GM21390 (cell line): ENCODE measurements at regions not wholly inside any gene's neighbourhood (a gene's known extent, or its start where the extent isn't known, plus 50 kb on each side); places are given as distances from the start of the nearest gene placed in this dataset.
"Not testable (repeated sequence)": the region's sequence is repeated elsewhere in the genome, so short reads cannot be mapped to it uniquely, and the experiment has no call there.

Experiments
- ATAC-seq: cut with Tn5 transposase; IDR thresholded peaks from one replicate; pipeline ENCODE4 v1.9.1; 2021; ENCODE audit not compliant: unreplicated experiment

DNA sequence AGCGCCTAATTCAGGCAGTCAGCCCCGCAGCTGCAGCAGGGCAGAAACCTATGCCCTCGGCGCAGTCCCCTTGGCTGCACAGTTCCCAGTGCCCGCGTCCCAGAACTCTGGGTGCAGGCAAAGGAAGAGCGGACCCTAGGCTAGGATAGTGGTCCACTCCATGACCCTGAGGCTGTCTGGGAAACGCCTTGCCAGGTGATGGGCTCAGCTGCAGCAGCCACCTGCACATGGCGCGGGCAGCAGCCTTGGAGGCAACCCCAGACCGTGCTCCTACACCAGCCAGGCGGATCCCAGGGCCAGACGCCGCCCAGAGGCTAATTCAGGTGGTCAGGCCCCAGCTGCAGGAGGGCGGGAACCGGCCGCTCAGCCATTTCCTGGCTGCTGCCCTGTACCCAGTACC lies 83.0 kb downstream of the POTEC start:
- ATAC-seq: not testable (repeated sequence)

DNA sequence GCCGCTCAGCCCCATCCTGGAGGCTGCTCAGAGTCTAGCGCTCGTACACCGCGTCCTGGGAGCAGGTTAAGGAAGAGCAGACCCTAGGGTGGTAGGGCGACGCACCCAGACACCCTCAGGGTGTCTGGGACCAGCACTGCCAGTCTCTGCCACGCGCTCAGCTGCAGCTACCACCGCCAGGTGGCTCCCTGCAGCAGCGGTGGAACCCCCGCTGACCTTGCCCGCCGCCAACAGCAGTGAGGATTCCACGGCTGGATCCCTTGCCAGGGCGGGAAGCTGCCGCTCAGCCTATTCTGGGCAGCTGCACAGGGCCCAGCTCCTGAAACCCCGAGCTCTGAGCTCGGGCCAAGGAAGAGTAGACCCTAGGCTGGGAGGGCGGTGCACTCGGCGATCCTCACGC lies 83.6 kb downstream of the POTEC start:
- not testable (repeated sequence) for ATAC-seq

DNA sequence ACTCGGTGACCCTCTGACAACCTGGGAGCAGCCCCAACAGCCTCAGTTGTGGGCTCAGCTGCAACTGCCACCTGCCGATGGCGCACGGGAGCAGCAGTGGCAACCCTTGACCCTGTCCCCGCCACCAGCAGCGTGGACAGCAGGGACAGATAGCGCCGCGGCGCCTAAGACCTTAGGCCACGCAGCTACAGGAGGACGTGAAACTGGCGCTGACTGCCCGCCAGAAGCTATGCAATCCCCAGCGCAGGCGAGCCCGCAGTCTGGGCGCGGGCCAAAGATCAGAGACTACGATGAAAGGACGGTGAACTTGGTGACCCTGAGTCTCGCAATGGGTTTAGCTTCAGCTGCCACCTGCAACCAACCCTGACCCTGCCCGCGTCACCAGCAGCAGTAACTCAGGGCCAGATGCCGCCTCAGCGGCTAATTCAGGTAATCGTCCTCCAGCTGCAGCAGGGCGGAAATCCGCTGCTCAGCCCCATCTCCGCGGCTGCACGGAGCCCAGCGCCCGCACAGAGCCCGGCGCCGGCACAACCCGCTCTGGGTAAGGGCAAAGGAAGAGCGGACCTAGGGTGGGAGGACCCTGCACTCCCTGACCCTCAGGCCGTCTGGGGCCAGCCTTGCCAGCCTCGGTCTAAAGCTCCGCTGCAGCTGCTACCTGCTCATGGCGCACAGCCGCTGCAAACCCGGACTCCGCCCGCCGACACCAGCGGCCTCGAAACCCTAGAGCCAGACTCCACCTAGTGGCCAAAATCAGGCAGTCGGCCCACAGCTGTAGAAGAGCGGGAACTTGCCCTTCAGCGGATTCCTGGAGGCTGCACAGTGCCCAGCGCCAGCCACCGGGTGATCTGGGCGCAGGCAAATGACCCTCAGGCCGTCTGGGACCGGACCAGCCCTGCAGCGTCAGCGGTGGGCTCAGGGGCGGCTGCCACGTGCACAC lies 85.1 kb downstream of the POTEC start:
- not testable (repeated sequence) for ATAC-seq

DNA sequence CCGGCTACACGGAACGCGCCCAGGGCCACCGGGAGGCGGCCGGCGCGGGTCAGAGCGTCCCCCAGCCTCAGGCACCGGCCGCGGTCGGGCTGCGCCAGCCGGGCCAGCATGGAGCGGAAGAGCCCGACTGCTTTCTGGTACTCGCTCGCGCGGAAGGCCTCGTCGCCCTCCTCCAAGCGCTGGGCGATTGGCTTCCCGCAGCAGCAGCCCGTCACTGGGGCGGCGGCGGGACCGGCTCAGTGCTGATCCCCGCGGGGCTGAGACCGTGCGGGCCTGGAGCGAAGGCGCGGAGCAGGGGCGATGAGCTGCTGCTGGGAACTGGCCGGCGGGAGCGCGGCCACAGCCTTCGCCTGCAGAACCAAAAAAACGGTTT lies 92.8 kb downstream of the POTEC start:
- ATAC-seq: not testable (repeated sequence)

DNA sequence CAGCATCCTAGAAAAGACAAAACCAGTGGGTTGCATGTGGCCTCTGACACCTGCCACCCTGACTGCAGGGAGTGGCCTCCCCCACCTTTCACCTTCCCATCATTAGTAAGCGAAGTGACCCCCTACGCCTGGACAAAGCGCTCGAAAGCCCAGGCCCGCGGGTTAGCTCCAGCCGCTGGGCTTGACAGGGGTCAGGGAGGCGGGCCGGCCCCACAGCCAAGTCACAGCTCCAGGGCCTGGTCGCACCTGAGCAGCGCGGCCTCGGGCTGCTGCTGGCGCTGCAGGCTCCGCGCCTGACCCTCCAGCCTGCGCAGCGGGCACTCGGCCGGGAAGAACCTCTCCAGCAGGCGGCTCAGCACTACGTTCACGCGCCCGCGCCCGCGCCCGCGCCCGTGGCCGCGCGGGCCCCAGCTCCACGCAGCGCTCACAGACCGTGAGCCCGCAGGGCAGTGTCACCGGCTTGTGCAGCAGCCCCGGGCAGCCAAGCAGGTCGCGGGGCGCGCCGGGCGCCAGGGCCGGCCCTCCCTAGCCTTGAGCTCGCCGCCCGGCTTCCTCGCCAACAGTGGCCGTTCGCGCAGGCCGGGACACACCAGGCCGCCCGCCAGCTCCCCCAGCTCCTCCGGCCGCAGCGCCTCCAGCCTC lies 93.3 kb downstream of the POTEC start:
- ATAC-seq: not testable (repeated sequence)

DNA sequence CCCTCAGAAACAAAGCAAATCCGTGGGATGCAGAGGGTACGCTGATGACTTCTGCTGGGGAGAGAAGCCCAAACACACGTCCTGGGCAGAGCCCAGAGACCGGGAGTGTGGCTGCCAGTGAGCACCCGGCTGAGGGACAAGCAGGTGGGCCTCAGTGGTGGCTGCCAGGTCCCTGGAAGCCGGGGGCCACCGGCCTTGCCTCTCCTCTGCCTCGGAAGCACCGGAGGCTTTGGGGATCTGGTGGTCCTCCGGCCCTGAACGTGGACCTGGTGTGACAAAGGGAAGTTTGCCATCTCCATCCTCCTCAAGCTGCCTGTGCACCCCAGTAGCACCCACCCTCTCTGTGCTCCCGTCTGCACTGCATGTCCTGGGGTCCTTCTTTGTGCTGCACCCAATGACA lies 94.3 kb downstream of the POTEC start:
- not testable (repeated sequence) for ATAC-seq

DNA sequence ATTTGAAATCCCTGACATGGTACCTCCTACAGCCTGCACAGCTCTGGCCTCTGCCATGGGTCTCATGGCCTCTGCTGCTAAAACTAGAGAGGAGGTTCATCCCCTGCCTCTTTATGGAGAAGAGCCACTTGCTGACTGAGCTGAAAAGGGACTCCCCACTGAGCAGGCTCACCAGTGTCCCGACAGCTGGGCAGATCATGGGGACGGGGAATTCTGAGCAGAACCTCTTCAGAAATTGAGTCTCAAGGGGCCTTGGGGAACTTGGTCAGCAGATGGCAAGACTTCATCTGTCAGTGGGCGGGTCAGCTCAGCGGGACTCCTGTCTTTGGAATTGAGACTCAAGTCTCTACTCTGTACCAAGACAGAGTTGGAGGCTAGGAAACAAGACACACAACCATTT lies 95.7 kb downstream of the POTEC start:
- not testable (repeated sequence) for ATAC-seq

DNA sequence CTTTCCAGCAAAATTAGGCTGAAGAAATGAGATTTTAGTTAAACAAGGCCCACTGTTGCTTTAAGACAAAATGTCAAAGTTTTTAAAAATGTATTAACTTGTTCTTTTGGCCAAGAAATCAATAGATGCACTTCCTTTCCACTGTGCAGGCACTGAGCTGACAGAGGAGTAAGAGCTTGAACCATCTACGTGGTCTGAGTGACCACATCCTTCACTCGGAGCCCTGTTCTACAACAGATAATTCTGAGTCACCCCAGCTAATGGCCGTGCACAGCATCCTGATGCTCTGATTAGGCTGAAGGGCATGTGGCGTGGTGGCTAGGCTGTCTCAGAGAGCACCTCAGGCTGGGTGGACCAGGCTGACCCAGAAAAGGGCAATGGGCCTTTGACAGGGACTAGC lies 107.9 kb downstream of the POTEC start:
- ATAC-seq: not testable (repeated sequence)

DNA sequence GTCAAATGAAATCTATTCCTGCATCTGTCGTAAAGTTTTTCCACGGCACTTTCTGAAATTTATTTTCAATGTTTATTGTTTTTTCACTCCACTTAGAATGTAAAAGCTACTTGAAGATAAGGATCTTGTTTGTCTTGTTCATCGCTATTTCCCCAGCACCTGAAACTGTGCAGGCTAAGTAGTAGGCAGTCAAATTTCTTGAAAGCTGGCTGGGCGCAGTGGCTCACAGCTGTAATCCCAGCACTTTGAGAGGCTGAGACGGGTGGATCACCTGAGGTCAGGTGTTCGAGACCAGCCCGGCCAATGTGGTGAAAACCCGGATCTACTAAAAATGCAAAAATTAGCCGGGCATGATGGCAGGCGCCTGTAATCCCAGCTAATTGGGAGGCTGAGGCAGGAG lies 111.0 kb downstream of the POTEC start:
- not testable (repeated sequence) for ATAC-seq

DNA sequence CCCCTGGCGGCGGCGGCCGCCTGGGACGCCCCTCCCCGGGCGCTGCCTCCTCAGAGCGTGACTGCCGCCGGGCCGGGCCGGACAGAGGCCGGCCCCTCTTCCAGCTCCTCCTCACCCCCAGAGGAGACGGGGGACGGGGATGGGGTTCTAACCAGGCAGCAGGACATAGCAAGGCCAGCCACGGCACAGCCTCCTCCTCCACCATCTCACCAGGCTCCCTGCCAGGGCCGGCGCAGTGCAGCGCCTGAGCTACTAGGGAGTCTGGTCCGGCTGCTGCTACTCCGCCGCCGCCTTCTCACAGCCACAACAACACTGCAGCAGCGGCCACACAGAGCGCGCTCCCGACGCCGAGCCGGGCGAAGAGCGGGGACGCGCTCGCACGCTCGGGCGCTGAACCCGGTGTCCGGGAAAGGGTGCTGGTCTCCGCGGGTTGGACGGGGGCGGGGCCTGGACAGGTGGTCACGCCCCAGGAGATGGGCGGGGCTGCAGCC lies 112.3 kb downstream of the POTEC start:
- ATAC-seq: not testable (repeated sequence)

DNA sequence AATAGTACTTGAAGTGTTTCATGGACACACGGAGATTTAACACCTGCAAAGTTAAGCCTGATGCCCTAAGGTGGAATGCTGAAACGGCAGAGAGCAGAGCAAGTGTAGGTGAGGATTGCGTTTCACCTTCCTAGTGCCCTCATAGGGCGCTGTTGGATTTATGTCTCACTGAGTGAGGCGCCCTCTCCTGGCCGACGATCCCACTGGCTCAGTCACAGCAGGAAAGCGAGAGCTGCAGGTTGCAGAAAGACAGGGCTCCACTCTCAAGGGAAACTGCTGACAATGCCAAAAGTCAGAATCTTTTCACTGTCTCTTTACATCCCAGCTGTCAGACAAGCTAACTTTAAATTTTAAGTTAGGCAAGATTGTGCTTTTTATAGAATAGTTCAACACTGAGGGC lies 127.6 kb downstream of the POTEC start:
- not testable (repeated sequence) for ATAC-seq

DNA sequence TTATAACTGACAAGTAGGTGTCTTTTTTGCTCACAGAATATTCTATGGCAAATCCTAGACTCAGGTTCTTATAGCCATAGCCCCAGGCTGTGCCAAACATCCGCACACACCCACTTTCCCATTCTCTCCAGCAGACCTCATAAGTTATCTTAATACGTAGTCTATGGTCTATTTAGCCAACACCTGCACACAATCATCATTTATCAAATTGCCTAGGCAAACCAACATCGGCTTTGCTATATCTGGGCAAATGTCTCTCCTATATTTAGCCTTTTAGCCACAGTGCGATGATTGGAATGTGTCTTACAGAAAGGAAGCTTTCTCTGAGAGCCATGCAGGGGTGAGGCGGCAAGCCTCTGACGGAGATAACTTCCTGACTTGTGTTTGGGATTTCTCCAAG lies 128.0 kb downstream of the POTEC start:
- not testable (repeated sequence) for ATAC-seq

DNA sequence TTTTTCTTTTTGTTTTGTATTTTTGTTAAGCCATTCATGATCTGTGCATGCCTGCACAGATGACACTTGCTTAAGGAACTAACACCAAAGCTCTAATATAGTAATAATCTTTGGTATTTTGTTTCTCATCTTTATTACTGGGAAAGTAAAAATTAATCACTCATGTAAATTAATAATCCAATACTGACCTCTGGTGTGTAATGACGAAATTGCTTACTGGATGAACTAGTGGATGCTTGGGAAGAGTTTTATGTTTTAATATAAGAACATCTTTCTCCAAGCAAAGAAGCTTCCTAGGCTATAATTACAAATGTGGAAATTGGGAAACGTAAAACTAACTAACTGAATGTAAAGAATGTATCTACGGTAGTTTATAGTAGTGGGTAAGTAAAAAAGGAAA lies 147.9 kb downstream of the POTEC start:
- ATAC-seq: not testable (repeated sequence)

DNA sequence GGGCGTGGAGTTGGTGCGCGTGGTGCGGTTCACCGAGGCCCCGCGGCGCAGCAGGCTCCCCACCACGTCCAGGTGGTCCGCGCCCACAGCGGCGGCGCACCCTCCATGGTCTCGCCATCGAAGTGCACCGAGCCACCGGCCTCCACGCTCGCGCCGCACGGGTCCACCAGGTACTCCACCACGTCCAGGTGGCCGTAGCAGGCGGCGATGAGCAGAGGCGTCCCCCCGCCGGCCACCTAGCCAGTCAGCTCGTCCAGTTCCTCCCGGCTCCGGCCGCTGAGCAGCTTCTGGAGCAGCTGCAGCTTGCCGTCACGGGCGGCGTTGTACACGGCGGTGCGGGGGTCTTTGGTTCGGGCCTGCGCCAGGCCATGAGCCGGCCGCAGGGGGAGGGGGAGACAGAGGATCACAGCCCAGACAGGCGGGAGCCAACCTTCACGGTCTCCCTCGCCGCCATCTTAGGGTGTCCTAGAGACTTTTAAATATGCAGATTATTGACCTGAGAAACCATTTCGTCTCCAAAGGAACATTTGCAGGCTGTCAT lies 149.8 kb downstream of the POTEC start:
- ATAC-seq: not testable (repeated sequence)

DNA sequence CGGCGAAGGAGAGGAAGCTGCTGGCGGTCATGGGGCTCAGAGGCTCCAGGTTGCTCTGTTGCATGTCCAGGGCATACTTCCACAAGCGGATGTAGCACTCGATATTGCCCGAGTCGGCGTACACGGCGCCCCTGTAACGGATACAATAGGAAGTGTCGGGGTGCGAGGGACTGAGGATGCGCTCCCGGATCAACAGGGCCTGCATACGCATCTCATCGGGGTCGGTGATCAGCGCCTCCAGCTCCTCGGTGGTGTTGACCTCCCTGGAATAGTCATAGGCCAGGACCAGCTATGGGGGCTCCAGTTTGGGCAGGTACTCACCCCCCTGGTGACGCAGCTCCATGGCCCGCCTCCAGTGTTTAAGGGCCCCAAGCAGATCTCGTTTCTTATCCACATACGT lies 150.8 kb downstream of the POTEC start:
- not testable (repeated sequence) for ATAC-seq

DNA sequence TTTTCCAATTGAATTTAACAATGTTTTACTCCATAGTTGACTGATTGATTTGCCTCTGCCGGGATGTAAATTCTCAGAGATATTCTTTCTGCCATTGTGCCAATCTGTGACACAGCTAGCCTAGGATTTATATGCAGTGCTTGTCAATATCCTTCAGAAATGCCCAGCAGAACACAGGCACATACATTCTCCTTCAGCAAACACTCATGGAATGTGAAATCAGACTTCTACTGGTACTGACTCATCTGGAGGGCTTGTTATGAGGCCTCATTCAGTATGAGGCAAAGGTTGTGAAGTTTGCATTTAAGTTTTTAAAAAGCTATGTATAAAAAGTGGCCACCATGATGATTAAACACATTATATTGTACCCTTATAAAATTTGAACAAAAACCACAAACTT lies 158.4 kb downstream of the POTEC start:
- not testable (repeated sequence) for ATAC-seq

DNA sequence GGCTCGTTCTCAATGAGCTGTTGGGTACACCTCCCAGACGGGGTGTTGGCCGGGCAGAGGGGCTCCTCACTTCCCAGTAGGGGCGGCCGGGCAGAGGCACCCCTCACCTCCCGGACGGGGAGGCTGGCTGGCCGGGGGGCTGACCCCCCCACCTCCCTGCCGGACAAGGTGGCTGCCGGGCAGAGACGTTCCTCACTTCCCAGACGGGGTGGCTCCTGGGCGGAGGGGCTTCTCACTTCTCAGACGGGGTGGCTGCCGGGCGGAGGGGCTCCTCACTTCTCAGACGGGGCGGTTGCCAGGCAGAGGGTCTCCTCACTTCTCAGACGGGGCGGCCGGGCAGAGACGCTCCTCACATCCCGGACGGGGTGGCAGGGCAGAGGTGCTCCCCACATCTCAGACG lies 160.7 kb downstream of the POTEC start:
- not testable (repeated sequence) for ATAC-seq

DNA sequence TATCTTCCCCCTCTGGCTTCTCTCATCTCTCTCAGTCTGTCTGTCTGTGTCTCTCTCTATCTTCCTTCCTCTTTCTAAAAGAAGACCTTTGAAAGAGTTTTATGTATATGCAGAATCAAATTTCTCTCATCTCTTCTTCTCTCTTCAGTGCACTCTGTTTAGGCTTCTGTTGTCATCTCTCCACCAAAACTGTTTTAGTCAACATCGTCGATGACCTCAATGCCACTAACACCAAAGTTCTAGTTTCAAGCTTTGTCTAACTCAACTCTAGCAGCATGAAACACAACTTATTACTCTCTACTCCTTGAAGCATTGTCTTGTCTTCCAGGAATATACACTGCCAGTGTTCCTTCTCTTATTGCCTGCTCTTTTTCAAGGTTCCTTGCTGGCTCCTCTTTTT lies 163.9 kb downstream of the POTEC start:
- ATAC-seq: not testable (repeated sequence)

DNA sequence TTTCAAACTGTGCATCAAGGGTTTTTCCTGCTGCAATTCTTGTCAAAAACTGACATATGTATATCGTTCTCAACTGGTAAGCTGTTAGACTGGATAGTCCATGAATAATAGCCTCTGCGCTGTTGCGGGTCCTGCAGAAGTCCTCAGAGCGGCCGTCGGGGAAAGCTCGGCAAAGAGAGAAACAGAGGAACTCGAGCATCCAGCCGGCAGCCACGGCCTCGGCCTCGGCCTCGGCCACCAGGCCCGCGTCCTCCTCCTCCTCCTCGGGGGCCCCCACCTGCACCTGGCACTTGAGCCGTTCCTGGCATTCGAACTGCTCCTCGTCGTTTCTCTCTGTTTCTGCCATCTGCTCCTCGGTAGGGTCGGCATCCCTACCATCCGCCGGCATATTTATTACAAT lies 165.0 kb downstream of the POTEC start:
- not testable (repeated sequence) for ATAC-seq

DNA sequence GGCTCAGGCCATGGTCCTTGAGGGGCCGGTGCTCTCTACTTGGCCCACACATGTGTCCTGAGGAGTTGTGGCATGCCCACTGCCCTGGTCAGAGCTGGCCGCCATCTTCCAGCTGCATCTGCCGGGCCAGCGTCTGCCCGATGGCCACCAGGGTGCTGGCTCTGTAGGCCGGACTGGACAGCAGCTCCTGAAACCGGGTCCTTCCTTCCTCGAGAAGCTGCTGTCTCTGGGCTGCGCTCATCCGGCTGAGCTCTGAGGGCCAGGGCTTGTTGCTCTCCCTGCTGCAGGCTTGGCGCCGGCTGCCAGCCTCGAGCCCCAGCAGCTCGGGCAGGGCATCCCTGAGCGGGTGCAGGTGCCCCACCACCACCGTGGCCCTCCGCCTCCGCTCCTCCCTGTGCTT lies 182.1 kb downstream of the POTEC start:
- ATAC-seq: not testable (repeated sequence)

DNA sequence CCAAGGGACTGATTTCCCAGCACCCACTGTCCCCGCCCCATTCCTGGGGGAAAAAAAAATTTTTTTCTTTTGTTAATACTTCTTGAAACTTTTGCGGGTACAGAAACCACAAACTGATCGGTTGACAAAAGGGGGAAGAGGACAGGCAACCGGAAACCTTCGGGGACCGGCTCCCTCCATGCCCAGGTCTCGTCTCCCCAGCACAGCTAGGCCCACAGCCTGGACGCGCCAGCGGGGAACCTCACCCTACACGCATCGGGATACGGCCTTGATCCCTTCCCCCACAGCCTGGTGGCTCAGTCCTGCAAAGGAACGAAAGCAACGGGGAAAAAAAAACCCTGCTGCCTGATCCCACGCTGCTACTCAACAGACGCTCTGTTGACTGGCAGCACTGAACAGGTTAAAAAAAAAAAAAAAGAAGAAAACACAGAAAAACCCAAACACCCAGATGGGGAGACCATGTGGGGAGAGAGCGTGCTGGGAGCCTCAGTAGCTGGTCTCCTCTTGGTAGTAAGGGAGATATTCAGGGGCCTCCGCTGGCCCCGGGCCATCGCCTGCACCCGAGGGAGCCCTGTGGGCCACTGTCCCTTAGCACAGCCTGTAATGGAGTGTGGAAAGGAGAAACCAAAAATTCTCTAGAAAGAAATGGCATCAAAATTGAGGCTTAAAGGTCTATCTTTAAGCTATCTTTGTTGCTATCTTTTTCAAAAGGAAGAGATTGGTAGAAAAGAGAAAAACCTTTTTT lies 185.7 kb downstream of the POTEC start:
- not testable (repeated sequence) for ATAC-seq
